ENCODE measurements at regions not wholly inside any gene's neighbourhood (a gene's known extent, or its start where the extent isn't known, plus 50 kb on each side); places are given as distances from the start of the nearest gene placed in this dataset.
A peak's percentile ranks its signal among the peaks of the same experiment; 100 is the strongest.

DNA sequence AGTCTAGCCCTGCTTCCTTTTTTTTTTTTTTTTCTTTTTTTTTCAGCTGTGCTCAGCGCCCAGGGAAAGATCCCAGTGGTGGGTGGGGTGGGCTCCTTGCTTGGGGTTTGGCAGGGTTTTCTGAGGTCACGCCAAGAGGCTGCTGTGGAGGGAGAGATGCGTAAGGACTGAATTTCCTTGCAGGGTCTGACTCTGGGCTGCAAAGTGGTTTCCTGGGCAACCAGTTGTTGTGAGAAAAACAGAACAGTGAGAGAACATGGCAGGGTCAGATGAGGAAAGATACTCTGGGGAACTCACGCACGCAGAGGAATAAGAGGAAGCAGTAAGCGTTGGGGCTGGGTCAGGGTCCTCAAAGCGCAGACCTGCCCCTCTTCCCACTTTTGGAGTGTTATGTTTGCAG is 119.5 kb downstream of the IRF8 start:
- no peak for DNase-seq

- DNase-seq: no peak
Observed at GRCh38 chr16:86018941-86019340, 120.0 kb downstream of the IRF8 start.

- no peak for DNase-seq
Observed at GRCh38 chr16:86019446-86020047, 120.6 kb downstream of the IRF8 start.

DNA sequence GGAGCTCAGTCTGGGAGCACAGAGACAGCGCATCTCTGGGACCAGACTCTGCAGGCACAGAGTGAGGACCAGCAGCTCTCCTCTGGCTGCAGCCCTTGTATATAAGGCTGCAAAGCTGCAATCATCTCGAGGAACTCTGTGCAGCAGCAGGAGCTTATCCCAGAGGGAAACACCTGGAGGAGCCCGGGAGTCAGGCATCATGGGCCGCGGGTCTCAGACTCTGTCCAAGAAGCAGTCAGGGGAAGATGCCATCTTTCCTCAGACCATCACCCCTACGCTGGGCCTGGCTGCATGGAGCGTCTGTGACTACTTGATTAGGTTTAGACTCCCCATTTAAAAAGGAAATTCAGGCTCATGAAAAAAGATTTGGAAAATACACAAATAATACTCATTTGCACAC is 122.0 kb downstream of the IRF8 start:
- no peak for DNase-seq

DNA sequence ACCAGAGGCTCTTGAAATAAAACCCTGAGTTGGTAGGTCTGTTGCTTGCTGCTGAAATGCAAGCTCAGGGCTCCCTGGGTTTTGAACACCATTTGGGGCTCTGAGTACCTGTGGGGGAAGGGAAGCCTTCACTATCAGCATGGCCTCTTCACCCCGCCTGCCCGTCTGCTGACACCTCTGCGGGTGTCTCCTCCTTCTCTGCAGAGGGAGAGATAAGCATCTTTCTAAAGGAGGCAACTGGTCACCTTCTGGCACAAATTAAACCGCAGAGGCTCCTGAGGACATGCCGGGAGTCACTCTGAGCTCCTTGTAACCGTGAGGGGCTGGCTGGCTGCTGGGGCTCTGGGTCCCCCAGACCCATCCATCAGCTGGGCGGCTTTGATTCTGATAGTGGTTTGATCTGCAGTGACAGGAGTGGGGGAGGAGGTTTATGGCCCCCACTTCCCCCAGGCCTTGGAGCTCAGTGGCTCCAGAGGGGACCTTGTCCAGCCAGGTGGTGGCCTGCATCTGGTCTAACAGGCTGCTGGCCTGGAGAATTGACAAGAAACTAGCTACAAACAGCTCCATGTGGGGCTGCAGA is 123.5 kb downstream of the IRF8 start:
- no peak for DNase-seq

- DNase-seq: no peak
Observed at GRCh38 chr16:86024210-86024609, 125.2 kb downstream of the IRF8 start.

DNA sequence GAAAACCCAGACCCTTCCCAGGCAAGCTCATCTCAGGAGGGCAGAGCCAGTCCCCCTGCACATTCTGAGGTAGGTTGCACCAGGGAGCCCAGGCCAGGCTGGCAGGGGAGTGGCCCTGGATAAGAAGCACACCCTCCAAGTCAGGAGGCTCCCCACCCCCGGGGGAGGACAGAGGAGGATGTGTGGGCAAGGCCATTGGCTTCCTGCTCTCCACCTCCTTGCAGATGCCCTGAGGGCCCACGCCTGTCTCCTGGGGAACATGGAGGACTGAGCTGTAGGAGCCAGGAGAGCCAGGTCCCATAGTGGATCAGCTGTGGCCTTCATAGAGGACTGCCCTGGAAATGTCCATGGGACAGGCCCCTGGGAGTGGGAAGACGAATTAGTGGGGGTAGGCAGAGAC is 126.7 kb downstream of the IRF8 start:
- DNase-seq: no peak

- DNase-seq: no peak
Observed at GRCh38 chr16:86026171-86026910, 127.4 kb downstream of the IRF8 start.

GRCh38 chr16:86026916-86027315 is 128.0 kb downstream of the IRF8 start:
- DNase-seq: no peak

GRCh38 chr16:86027373-86028126 is 128.6 kb downstream of the IRF8 start:
- no peak for DNase-seq

- peak; percentile 35 to 53 for DNase-seq
Observed at GRCh38 chr16:86029131-86029741, 130.3 kb downstream of the IRF8 start.

DNA sequence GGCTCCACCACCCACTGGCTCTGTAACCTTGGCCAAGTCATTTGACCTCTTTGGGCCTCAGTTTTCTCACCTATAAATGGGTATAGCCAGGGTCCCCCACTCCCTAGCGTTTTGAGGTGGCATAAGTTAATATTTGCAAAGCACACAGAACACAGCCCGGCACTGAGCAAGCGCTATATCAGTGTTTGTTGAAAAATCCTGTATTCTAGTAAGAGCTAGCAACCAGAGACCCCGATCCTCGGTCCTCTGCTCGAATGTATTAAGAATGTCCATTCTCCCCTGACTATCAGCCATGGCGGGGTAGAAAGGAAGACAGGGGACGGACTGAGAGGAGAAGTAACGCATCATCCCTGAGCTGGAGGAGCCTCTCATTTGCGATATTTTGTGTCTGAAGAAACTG is 131.2 kb downstream of the IRF8 start:
- DNase-seq: no peak

- no peak for DNase-seq
Observed at GRCh38 chr16:86031141-86031678, 132.2 kb downstream of the IRF8 start.

- DNase-seq: peak; percentile 17 to 47
Observed at GRCh38 chr16:86033016-86033474, 134.1 kb downstream of the IRF8 start.

- no peak for DNase-seq
Observed at GRCh38 chr16:86033971-86034370, 135.0 kb downstream of the IRF8 start.

GRCh38 chr16:86034421-86034919 is 135.5 kb downstream of the IRF8 start:
- no peak for DNase-seq

- no peak for DNase-seq
Observed at GRCh38 chr16:86035906-86036305, 136.9 kb downstream of the IRF8 start.

- no peak for DNase-seq
Observed at GRCh38 chr16:86037999-86038925, 139.3 kb downstream of the IRF8 start.

GRCh38 chr16:86038926-86039310 is 140.0 kb downstream of the IRF8 start:
- DNase-seq: no peak

- no peak for DNase-seq
Observed at GRCh38 chr16:86039606-86040005, 140.6 kb downstream of the IRF8 start.

DNA sequence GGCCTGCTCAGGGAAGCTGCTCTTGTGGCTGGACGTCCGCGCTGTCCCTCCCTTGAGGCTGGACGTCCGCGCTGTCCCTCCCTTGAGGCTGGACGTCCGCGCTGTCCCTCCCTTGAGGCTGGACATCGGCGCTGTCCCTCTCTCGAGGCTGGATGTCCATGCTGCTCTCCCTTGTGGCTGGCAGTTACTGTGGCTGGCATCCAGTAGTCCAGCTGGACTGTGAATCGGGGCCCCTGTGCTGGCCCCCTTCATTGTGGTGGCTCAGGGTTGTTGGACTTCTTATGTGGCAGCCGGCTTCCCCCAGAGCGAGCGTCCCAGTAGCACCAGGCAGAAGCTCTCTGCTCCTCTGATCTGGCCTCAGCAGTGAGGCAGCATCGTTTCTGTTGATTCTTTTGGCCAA is 141.5 kb downstream of the IRF8 start:
- DNase-seq: no peak
